ENCODE measurements at regions not wholly inside any gene's neighbourhood (a gene's known extent, or its start where the extent isn't known, plus 50 kb on each side); places are given as distances from the start of the nearest gene placed in this dataset.

GRCh38 chr6:90722648-90723047 is 135.8 kb upstream of the MAP3K7 start:
- peaks cover 51% of the 10 kb centered on the region for H3K4me1 Mint-ChIP-seq
- TF ChIP-seq, protein P1, sequence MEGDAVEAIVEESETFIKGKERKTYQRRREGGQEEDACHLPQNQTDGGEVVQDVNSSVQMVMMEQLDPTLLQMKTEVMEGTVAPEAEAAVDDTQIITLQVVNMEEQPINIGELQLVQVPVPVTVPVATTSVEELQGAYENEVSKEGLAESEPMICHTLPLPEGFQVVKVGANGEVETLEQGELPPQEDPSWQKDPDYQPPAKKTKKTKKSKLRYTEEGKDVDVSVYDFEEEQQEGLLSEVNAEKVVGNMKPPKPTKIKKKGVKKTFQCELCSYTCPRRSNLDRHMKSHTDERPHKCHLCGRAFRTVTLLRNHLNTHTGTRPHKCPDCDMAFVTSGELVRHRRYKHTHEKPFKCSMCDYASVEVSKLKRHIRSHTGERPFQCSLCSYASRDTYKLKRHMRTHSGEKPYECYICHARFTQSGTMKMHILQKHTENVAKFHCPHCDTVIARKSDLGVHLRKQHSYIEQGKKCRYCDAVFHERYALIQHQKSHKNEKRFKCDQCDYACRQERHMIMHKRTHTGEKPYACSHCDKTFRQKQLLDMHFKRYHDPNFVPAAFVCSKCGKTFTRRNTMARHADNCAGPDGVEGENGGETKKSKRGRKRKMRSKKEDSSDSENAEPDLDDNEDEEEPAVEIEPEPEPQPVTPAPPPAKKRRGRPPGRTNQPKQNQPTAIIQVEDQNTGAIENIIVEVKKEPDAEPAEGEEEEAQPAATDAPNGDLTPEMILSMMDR (IDR thresholded peaks at IDR 0.05; ENCODE audit: unreplicated experiment in 3 of 3), result no peak
- H3K27ac Mint-ChIP-seq, result peak overlapping the region; percentile 11 to 74 (median 71)
- H3K9me3 Mint-ChIP-seq, result no peaks in the 10 kb centered on the region
- no peaks in the 10 kb centered on the region for H3K27me3 Mint-ChIP-seq (ENCODE audit: low read depth)
- no peak overlapping the region for H3K4me3 Mint-ChIP-seq
- no peaks in the 10 kb centered on the region for H3K36me3 Mint-ChIP-seq (ENCODE audit: low read depth)

DNA sequence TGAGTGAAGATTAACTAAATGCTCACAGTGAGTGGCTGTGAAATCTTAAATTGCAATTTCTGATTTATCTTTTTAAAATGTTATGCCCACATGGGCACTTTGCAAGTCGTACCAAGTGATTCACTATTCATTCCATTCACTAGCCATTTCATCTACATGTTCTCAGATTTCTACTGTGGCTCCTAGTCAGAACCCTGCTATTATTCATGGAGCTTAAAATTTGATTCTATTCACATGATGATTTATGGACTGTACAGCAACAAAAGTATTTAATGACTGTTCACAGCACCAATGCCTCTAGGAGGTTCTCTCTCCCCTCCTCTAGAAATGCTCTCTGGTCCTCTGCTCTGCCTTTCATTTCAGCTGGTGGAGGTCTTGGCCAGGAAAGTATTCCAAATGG is 133.5 kb upstream of the MAP3K7 start:
- Mint-ChIP-seq H3K4me3 (no peak overlapping the region), H3K9me3 (no peaks in the 10 kb centered on the region), H3K4me1 (peaks cover 66% of the 10 kb centered on the region), H3K27me3 (ENCODE audit: low read depth) (no peaks in the 10 kb centered on the region), H3K36me3 (ENCODE audit: low read depth) (no peaks in the 10 kb centered on the region), H3K27ac (peak overlapping the region in 2 of 3 experiments; percentile 61)
- TF ChIP-seq, protein P1 (IDR thresholded peaks at IDR 0.05; ENCODE audit: unreplicated experiment in 3 of 3), result no peak

GRCh38 chr6:90719321-90720195 is 132.7 kb upstream of the MAP3K7 start:
- Mint-ChIP-seq H3K4me1 (peaks cover 70% of the 10 kb centered on the region), H3K27me3 (ENCODE audit: low read depth) (no peaks in the 10 kb centered on the region), H3K4me3 (no peak overlapping the region), H3K9me3 (no peaks in the 10 kb centered on the region), H3K36me3 (ENCODE audit: low read depth) (no peaks in the 10 kb centered on the region), H3K27ac (peak overlapping the region; percentile 31 to 87 (median 36))
- TF ChIP-seq, protein P1 (IDR thresholded peaks at IDR 0.05; ENCODE audit: unreplicated experiment in 3 of 3), result no peak

DNA sequence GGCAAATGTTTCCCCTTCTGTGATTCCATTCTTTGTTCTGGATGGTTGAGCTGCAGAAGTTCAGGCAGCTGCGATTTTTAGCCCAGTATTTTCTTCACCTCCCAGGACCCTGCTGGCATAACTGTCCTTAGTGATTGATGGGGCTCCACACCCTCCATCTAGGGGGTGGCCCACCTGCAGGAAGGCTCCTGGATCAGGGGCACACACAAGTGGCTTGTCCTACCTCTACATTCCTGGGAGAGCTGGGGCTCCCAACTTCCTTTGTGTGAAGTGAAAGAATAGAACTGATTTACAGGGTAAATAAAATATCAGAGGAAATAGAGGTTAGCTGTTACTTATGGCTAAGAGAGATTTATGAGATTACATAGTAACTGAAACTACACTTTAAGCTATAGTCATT is 129.5 kb upstream of the MAP3K7 start:
- H3K4me3 Mint-ChIP-seq, result no peak overlapping the region
- peaks cover 76% of the 10 kb centered on the region for H3K4me1 Mint-ChIP-seq
- H3K27me3 Mint-ChIP-seq (ENCODE audit: low read depth), result no peaks in the 10 kb centered on the region
- peak overlapping the region; percentile 37 to 74 (median 71) for H3K27ac Mint-ChIP-seq
- no peaks in the 10 kb centered on the region for H3K9me3 Mint-ChIP-seq
- TF ChIP-seq, protein P1 (IDR thresholded peaks at IDR 0.05; ENCODE audit: unreplicated experiment in 3 of 3), result no peak
- no peaks in the 10 kb centered on the region for H3K36me3 Mint-ChIP-seq (ENCODE audit: low read depth)

DNA sequence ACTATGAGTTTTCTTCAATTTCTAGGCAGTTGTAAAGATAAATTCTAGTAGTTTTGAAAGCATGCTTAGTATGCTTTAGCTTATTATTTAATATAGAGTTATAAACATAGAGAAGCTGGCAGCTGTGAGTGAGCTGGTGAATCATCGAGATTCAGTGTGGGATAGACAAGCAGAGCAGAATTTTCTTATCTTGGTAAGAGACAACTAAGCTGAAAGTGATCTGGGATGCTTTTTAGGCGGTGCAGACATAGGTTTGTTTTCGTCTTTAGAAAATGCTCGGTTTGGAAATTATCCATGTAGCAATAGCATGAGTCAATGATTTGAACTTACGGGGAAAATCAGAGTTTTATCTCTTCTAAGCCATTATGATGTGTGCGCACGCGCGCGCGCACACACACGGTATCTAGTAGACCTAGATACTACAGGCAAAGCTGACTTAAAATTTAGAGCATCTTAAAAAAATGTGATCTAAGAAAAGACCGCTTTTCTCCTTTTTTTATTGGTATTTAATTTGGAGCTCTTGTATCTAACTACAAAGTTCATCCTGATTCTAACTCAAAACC is 128.3 kb upstream of the MAP3K7 start:
- Mint-ChIP-seq H3K36me3 (ENCODE audit: low read depth) (no peaks in the 10 kb centered on the region), H3K4me3 (peak overlapping the region in 1 of 3 experiments; percentile 34), H3K27me3 (ENCODE audit: low read depth) (no peaks in the 10 kb centered on the region), H3K4me1 (peaks cover 79% of the 10 kb centered on the region), H3K27ac (peak overlapping the region in 2 of 3 experiments; percentile 71 to 74), H3K9me3 (no peaks in the 10 kb centered on the region)
- TF ChIP-seq, protein P1 (IDR thresholded peaks at IDR 0.05; ENCODE audit: unreplicated experiment in 3 of 3), result no peak

All from nephron (organoid).